ENCODE measurements at regions not wholly inside any gene's neighbourhood (a gene's known extent, or its start where the extent isn't known, plus 50 kb on each side); places are given as distances from the start of the nearest gene placed in this dataset.

GRCh38 chr2:226376516-226377180 lies 423.0 kb downstream of the IRS1 start:
- TF ChIP-seq POLR2A (IDR thresholded peaks at IDR 0.05; ENCODE audit: insufficient read depth in 1 of 2, low read depth in 2 of 2, low read length in 2 of 2), result no peak
- TF ChIP-seq, protein P1, sequence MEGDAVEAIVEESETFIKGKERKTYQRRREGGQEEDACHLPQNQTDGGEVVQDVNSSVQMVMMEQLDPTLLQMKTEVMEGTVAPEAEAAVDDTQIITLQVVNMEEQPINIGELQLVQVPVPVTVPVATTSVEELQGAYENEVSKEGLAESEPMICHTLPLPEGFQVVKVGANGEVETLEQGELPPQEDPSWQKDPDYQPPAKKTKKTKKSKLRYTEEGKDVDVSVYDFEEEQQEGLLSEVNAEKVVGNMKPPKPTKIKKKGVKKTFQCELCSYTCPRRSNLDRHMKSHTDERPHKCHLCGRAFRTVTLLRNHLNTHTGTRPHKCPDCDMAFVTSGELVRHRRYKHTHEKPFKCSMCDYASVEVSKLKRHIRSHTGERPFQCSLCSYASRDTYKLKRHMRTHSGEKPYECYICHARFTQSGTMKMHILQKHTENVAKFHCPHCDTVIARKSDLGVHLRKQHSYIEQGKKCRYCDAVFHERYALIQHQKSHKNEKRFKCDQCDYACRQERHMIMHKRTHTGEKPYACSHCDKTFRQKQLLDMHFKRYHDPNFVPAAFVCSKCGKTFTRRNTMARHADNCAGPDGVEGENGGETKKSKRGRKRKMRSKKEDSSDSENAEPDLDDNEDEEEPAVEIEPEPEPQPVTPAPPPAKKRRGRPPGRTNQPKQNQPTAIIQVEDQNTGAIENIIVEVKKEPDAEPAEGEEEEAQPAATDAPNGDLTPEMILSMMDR (CRISPR knock-in tag; IDR thresholded peaks at IDR 0.05), result no peak
- TF ChIP-seq THYN1 (CRISPR knock-in tag; IDR thresholded peaks at IDR 0.05; ENCODE audit: borderline replicate concordance, low read depth), result no peak
- no peak for TF ChIP-seq TAF1 (CRISPR knock-in tag; IDR thresholded peaks at IDR 0.05)
- no peak for TF ChIP-seq PRPF4 (IDR thresholded peaks at IDR 0.05; ENCODE audit: low read depth, low read length, poor library complexity, severe bottlenecking)
- no peak for TF ChIP-seq RARG (CRISPR knock-in tag; IDR thresholded peaks at IDR 0.05; ENCODE audit: low read depth)
- TF ChIP-seq JDP2 (CRISPR knock-in tag; IDR thresholded peaks at IDR 0.05; ENCODE audit: borderline replicate concordance), result no peak
- no peak for TF ChIP-seq EP300 (IDR thresholded peaks at IDR 0.05; ENCODE audit: low read depth in 2 of 2, low read length in 2 of 2)
- TF ChIP-seq EP300 (CRISPR knock-in tag; IDR thresholded peaks at IDR 0.05; ENCODE audit: borderline replicate concordance), result no peak
